ENCODE measurements at regions not wholly inside any gene's neighbourhood (a gene's known extent, or its start where the extent isn't known, plus 50 kb on each side); places are given as distances from the start of the nearest gene placed in this dataset.

DNA sequence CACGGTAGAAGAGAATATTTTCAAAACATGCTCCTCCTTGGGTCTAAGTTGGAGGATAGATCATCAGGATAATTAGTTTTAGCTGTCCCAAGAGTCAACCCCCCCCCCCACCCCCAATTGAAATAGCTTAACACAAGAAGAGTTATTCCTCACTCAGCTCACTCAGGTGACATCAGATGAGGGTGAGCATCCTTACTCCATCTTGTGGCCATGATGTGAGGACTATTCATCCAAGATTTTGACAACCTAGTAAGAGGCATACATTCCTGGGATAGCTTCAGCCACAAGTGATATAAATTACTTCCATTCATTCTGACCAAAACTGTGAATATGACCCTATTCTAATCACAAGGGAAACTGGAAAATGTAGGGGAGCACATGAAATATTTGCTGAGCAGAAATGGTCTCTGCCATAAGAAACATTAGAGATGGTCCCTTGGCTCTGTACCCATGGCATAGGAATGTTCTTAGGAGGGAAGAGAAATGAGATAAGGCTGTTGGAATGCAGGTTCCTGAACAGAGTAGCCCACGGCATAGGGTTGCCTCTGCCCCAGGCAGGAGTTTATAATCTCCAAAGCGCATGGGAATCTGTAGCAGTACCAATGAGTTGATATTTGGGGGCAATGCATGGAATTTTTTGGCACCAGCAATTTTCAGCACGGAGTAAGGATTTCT lies 257.2 kb downstream of the CYRIA start:
- TF ChIP-seq HDGF (IDR thresholded peaks at IDR 0.05; ENCODE audit: borderline replicate concordance) (no peak), ARNT (IDR thresholded peaks at IDR 0.05) (no peak), SP1 (IDR thresholded peaks at IDR 0.05) (no peak), ELF4 (IDR thresholded peaks at IDR 0.05) (no peak), PKNOX1 (IDR thresholded peaks at IDR 0.05) (no peak), FOXA1 (IDR thresholded peaks at IDR 0.05) (no peak), FOXM1 (IDR thresholded peaks at IDR 0.05; ENCODE audit: borderline replicate concordance) (no peak), L3MBTL2 (conservative IDR thresholded peaks at IDR 0.05) (no peak), TARDBP (IDR thresholded peaks at IDR 0.05) (no peak), SUZ12 (IDR thresholded peaks at IDR 0.05) (no peak), ZNF384 (IDR thresholded peaks at IDR 0.05) (no peak), FOXK2 (IDR thresholded peaks at IDR 0.05) (no peak), LEF1 (IDR thresholded peaks at IDR 0.05; ENCODE audit: borderline replicate concordance) (no peak), NFRKB (IDR thresholded peaks at IDR 0.05) (no peak)
